ENCODE measurements at regions not wholly inside any gene's neighbourhood (a gene's known extent, or its start where the extent isn't known, plus 50 kb on each side); places are given as distances from the start of the nearest gene placed in this dataset.

- Histone ChIP-seq H3K27me3 (ENCODE audit: control insufficient read depth, insufficient read depth, low read length) (no peaks in the 10 kb centered on the region), H3K9me3 (ENCODE audit: control insufficient read depth, insufficient read depth, low read length) (no peaks in the 10 kb centered on the region), H3K4me3 (ENCODE audit: low read length) (no peak overlapping the region), H3K36me3 (ENCODE audit: control insufficient read depth, insufficient read depth, low read length) (no peaks in the 10 kb centered on the region), H3K27ac (ENCODE audit: low read length) (no peak overlapping the region), H3K4me1 (ENCODE audit: control insufficient read depth, insufficient read depth, low read length) (no peaks in the 10 kb centered on the region)
- no CpG with 5 or more reads among the region's 2 CpGs for WGBS (ENCODE audit: insufficient coverage, insufficient read length)
- DNase-seq (ENCODE audit: low read depth, low spot score): no peak
Measured at GRCh38 chr3:76495216-76495615, 544.7 kb upstream of the ROBO2 start.

GRCh38 chr3:76497636-76498035, 542.3 kb upstream of the ROBO2 start:
- Histone ChIP-seq H3K36me3 (ENCODE audit: control insufficient read depth, insufficient read depth, low read length) (no peaks in the 10 kb centered on the region), H3K4me1 (ENCODE audit: control insufficient read depth, insufficient read depth, low read length) (no peaks in the 10 kb centered on the region), H3K4me3 (ENCODE audit: low read length) (no peak overlapping the region), H3K9me3 (ENCODE audit: control insufficient read depth, insufficient read depth, low read length) (no peaks in the 10 kb centered on the region), H3K27ac (ENCODE audit: low read length) (no peak overlapping the region), H3K27me3 (ENCODE audit: control insufficient read depth, insufficient read depth, low read length) (no peaks in the 10 kb centered on the region)
- DNase-seq (ENCODE audit: low read depth, low spot score): peak; percentile 58
- WGBS (ENCODE audit: insufficient coverage, insufficient read length): no CpG with 5 or more reads among the region's 3 CpGs

- WGBS (ENCODE audit: insufficient coverage, insufficient read length): no CpG with 5 or more reads among the region's 2 CpGs
- no peak overlapping the region for H3K4me3 ChIP-seq (ENCODE audit: low read length)
- H3K27me3 ChIP-seq (ENCODE audit: control insufficient read depth, insufficient read depth, low read length): no peaks in the 10 kb centered on the region
- no peak overlapping the region for H3K27ac ChIP-seq (ENCODE audit: low read length)
- H3K4me1 ChIP-seq (ENCODE audit: control insufficient read depth, insufficient read depth, low read length): no peaks in the 10 kb centered on the region
- DNase-seq (ENCODE audit: low read depth, low spot score): no peak
- H3K36me3 ChIP-seq (ENCODE audit: control insufficient read depth, insufficient read depth, low read length): no peaks in the 10 kb centered on the region
- H3K9me3 ChIP-seq (ENCODE audit: control insufficient read depth, insufficient read depth, low read length): no peaks in the 10 kb centered on the region
Measured at GRCh38 chr3:76500746-76501275, 539.1 kb upstream of the ROBO2 start.

- no peaks in the 10 kb centered on the region for H3K9me3 ChIP-seq (ENCODE audit: control insufficient read depth, insufficient read depth, low read length)
- WGBS (ENCODE audit: insufficient coverage, insufficient read length): no CpG with 5 or more reads among the region's 1 CpG
- H3K4me1 ChIP-seq (ENCODE audit: control insufficient read depth, insufficient read depth, low read length): no peaks in the 10 kb centered on the region
- DNase-seq (ENCODE audit: low read depth, low spot score): no peak
- H3K27ac ChIP-seq (ENCODE audit: low read length): no peak overlapping the region
- no peak overlapping the region for H3K4me3 ChIP-seq (ENCODE audit: low read length)
- no peaks in the 10 kb centered on the region for H3K36me3 ChIP-seq (ENCODE audit: control insufficient read depth, insufficient read depth, low read length)
- no peaks in the 10 kb centered on the region for H3K27me3 ChIP-seq (ENCODE audit: control insufficient read depth, insufficient read depth, low read length)
Measured at GRCh38 chr3:76501315-76501714, 538.6 kb upstream of the ROBO2 start.

- Histone ChIP-seq H3K27ac (ENCODE audit: low read length) (no peak overlapping the region), H3K9me3 (ENCODE audit: control insufficient read depth, insufficient read depth, low read length) (no peaks in the 10 kb centered on the region), H3K4me1 (ENCODE audit: control insufficient read depth, insufficient read depth, low read length) (no peaks in the 10 kb centered on the region), H3K27me3 (ENCODE audit: control insufficient read depth, insufficient read depth, low read length) (no peaks in the 10 kb centered on the region), H3K4me3 (ENCODE audit: low read length) (no peak overlapping the region), H3K36me3 (ENCODE audit: control insufficient read depth, insufficient read depth, low read length) (no peaks in the 10 kb centered on the region)
- no peak for DNase-seq (ENCODE audit: low read depth, low spot score)
Measured at GRCh38 chr3:76502076-76502475, 537.8 kb upstream of the ROBO2 start.

- H3K4me1 ChIP-seq (ENCODE audit: control insufficient read depth, insufficient read depth, low read length): no peaks in the 10 kb centered on the region
- no peak for DNase-seq (ENCODE audit: low read depth, low spot score)
- H3K36me3 ChIP-seq (ENCODE audit: control insufficient read depth, insufficient read depth, low read length): no peaks in the 10 kb centered on the region
- no peak overlapping the region for H3K27ac ChIP-seq (ENCODE audit: low read length)
- H3K27me3 ChIP-seq (ENCODE audit: control insufficient read depth, insufficient read depth, low read length): no peaks in the 10 kb centered on the region
- H3K4me3 ChIP-seq (ENCODE audit: low read length): no peak overlapping the region
- no CpG with 5 or more reads among the region's 5 CpGs for WGBS (ENCODE audit: insufficient coverage, insufficient read length)
- H3K9me3 ChIP-seq (ENCODE audit: control insufficient read depth, insufficient read depth, low read length): no peaks in the 10 kb centered on the region
Measured at GRCh38 chr3:76505202-76505845, 534.6 kb upstream of the ROBO2 start.

- Histone ChIP-seq H3K4me1 (ENCODE audit: control insufficient read depth, insufficient read depth, low read length) (no peaks in the 10 kb centered on the region), H3K27me3 (ENCODE audit: control insufficient read depth, insufficient read depth, low read length) (no peaks in the 10 kb centered on the region), H3K36me3 (ENCODE audit: control insufficient read depth, insufficient read depth, low read length) (no peaks in the 10 kb centered on the region), H3K4me3 (ENCODE audit: low read length) (no peak overlapping the region), H3K9me3 (ENCODE audit: control insufficient read depth, insufficient read depth, low read length) (no peaks in the 10 kb centered on the region), H3K27ac (ENCODE audit: low read length) (no peak overlapping the region)
- no peak for DNase-seq (ENCODE audit: low read depth, low spot score)
- no CpG with 5 or more reads among the region's 9 CpGs for WGBS (ENCODE audit: insufficient coverage, insufficient read length)
Measured at GRCh38 chr3:76509179-76509830, 530.6 kb upstream of the ROBO2 start.

GRCh38 chr3:76514836-76515235, 525.1 kb upstream of the ROBO2 start:
- Histone ChIP-seq H3K36me3 (ENCODE audit: control insufficient read depth, insufficient read depth, low read length) (no peaks in the 10 kb centered on the region), H3K27ac (ENCODE audit: low read length) (no peak overlapping the region), H3K4me1 (ENCODE audit: control insufficient read depth, insufficient read depth, low read length) (no peaks in the 10 kb centered on the region), H3K4me3 (ENCODE audit: low read length) (no peak overlapping the region), H3K27me3 (ENCODE audit: control insufficient read depth, insufficient read depth, low read length) (no peaks in the 10 kb centered on the region), H3K9me3 (ENCODE audit: control insufficient read depth, insufficient read depth, low read length) (no peaks in the 10 kb centered on the region)
- DNase-seq (ENCODE audit: low read depth, low spot score): no peak

GRCh38 chr3:76523337-76523736, 516.6 kb upstream of the ROBO2 start:
- H3K27ac ChIP-seq (ENCODE audit: low read length): no peak overlapping the region
- no peaks in the 10 kb centered on the region for H3K4me1 ChIP-seq (ENCODE audit: control insufficient read depth, insufficient read depth, low read length)
- H3K36me3 ChIP-seq (ENCODE audit: control insufficient read depth, insufficient read depth, low read length): no peaks in the 10 kb centered on the region
- no CpG with 5 or more reads among the region's 1 CpG for WGBS (ENCODE audit: insufficient coverage, insufficient read length)
- no peaks in the 10 kb centered on the region for H3K27me3 ChIP-seq (ENCODE audit: control insufficient read depth, insufficient read depth, low read length)
- no peak for DNase-seq (ENCODE audit: low read depth, low spot score)
- H3K4me3 ChIP-seq (ENCODE audit: low read length): no peak overlapping the region
- H3K9me3 ChIP-seq (ENCODE audit: control insufficient read depth, insufficient read depth, low read length): no peaks in the 10 kb centered on the region

GRCh38 chr3:76525726-76526125, 514.2 kb upstream of the ROBO2 start:
- WGBS (ENCODE audit: insufficient coverage, insufficient read length): no CpG with 5 or more reads among the region's 2 CpGs
- no peak for DNase-seq (ENCODE audit: low read depth, low spot score)
- H3K9me3 ChIP-seq (ENCODE audit: control insufficient read depth, insufficient read depth, low read length): no peaks in the 10 kb centered on the region
- H3K27ac ChIP-seq (ENCODE audit: low read length): no peak overlapping the region
- H3K4me1 ChIP-seq (ENCODE audit: control insufficient read depth, insufficient read depth, low read length): no peaks in the 10 kb centered on the region
- no peak overlapping the region for H3K4me3 ChIP-seq (ENCODE audit: low read length)
- H3K27me3 ChIP-seq (ENCODE audit: control insufficient read depth, insufficient read depth, low read length): no peaks in the 10 kb centered on the region
- no peaks in the 10 kb centered on the region for H3K36me3 ChIP-seq (ENCODE audit: control insufficient read depth, insufficient read depth, low read length)

- no peaks in the 10 kb centered on the region for H3K4me1 ChIP-seq (ENCODE audit: control insufficient read depth, insufficient read depth, low read length)
- no peaks in the 10 kb centered on the region for H3K27me3 ChIP-seq (ENCODE audit: control insufficient read depth, insufficient read depth, low read length)
- no peaks in the 10 kb centered on the region for H3K9me3 ChIP-seq (ENCODE audit: control insufficient read depth, insufficient read depth, low read length)
- H3K4me3 ChIP-seq (ENCODE audit: low read length): no peak overlapping the region
- H3K27ac ChIP-seq (ENCODE audit: low read length): no peak overlapping the region
- no peaks in the 10 kb centered on the region for H3K36me3 ChIP-seq (ENCODE audit: control insufficient read depth, insufficient read depth, low read length)
- DNase-seq (ENCODE audit: low read depth, low spot score): no peak
Measured at GRCh38 chr3:76527773-76528172, 512.1 kb upstream of the ROBO2 start.
